Parathyroid adenoma (tissue), 2 donors: ENCODE measurements at regions not wholly inside any gene's neighbourhood (a gene's known extent, or its start where the extent isn't known, plus 50 kb on each side); places are given as distances from the start of the nearest gene placed in this dataset.
A peak's percentile ranks its signal among the peaks of the same experiment; 100 is the strongest.

Experiments
- H2AFZ ChIP-seq: fragments of 300-600 bp; sonication (generic); one replicate; pipeline ENCODE4 v1.7.0; 2017; ENCODE audit warnings: antibody characterized with exemption, mild to moderate bottlenecking
- H3K27ac ChIP-seq: fragments of 300-600 bp; sonication (generic); one replicate; pipeline ENCODE4 v1.7.0; 2017
- H3K27me3 ChIP-seq: fragments of 300-600 bp; sonication (generic); one replicate; pipeline ENCODE4 v1.7.0; 2017; ENCODE audit warnings: low read length; ENCODE audit not compliant: control insufficient read depth, insufficient read depth
- H3K36me3 ChIP-seq: fragments of 300-600 bp; sonication (generic); one replicate; pipeline ENCODE4 v1.7.0; 2017; ENCODE audit warnings: low read length; ENCODE audit not compliant: control insufficient read depth, insufficient read depth
- H3K4me1 ChIP-seq: fragments of 300-600 bp; sonication (generic); one replicate; pipeline ENCODE4 v1.7.0; 2017; ENCODE audit warnings: control low read depth
- H3K4me2 ChIP-seq: fragments of 300-600 bp; sonication (generic); one replicate; pipeline ENCODE4 v1.7.0; 2017; ENCODE audit warnings: low read length
- H3K4me3 ChIP-seq: fragments of 300-600 bp; sonication (generic); one replicate; pipeline ENCODE4 v1.7.0; 2017; ENCODE audit warnings: low read depth, low read length
- H3K79me2 ChIP-seq: fragments of 300-600 bp; sonication (generic); one replicate; pipeline ENCODE4 v1.7.0; 2017; ENCODE audit warnings: control low read depth
- H3K9ac ChIP-seq: fragments of 300-600 bp; sonication (generic); one replicate; pipeline ENCODE4 v1.7.0; 2017; ENCODE audit warnings: mild to moderate bottlenecking
- H3K9me3 ChIP-seq: fragments of 300-600 bp; sonication (generic); one replicate; pipeline ENCODE4 v1.7.0; 2017; ENCODE audit warnings: low read length; ENCODE audit not compliant: control insufficient read depth
- TF ChIP-seq, protein P1 (sequence below): fragments of 300-600 bp; sonication (generic); IDR thresholded peaks from one replicate; pipeline ENCODE4 v1.7.0; 2017; ENCODE audit warnings: antibody characterized with exemption, mild to moderate bottlenecking
- donor health status: primary hyperparathyroidism.

DNA sequence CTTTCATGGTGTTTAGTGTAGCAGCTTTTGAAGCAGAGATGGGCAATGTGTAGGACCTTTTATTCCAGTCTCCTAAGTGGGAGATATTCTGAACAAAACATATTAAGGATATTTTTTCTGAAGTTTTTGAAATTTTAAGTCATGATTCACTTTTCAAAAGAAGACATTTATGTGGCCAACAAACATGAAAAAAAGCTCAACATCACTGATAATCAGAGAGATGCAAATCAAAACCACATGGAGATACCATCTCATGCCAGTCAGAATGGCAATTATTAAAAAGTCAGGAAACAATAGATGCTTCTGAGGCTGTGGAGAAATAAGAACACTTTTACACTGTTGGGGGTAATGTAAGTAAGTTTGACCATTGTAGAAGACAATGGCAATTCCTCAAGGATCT lies 76.0 kb downstream of the FAT4 start:
- H3K4me2 ChIP-seq: no peak overlapping the region
- H3K9ac ChIP-seq: no peak overlapping the region
- no peaks in the 10 kb centered on the region for H3K27me3 ChIP-seq
- TF ChIP-seq, protein P1, sequence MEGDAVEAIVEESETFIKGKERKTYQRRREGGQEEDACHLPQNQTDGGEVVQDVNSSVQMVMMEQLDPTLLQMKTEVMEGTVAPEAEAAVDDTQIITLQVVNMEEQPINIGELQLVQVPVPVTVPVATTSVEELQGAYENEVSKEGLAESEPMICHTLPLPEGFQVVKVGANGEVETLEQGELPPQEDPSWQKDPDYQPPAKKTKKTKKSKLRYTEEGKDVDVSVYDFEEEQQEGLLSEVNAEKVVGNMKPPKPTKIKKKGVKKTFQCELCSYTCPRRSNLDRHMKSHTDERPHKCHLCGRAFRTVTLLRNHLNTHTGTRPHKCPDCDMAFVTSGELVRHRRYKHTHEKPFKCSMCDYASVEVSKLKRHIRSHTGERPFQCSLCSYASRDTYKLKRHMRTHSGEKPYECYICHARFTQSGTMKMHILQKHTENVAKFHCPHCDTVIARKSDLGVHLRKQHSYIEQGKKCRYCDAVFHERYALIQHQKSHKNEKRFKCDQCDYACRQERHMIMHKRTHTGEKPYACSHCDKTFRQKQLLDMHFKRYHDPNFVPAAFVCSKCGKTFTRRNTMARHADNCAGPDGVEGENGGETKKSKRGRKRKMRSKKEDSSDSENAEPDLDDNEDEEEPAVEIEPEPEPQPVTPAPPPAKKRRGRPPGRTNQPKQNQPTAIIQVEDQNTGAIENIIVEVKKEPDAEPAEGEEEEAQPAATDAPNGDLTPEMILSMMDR: no peak
- H3K9me3 ChIP-seq: no peaks in the 10 kb centered on the region
- H2AFZ ChIP-seq: no peak overlapping the region
- no peak overlapping the region for H3K4me3 ChIP-seq
- H3K4me1 ChIP-seq: peaks cover 5% of the 10 kb centered on the region
- no peaks in the 10 kb centered on the region for H3K79me2 ChIP-seq
- no peaks in the 10 kb centered on the region for H3K36me3 ChIP-seq
- peak overlapping the region; percentile 11 for H3K27ac ChIP-seq

DNA sequence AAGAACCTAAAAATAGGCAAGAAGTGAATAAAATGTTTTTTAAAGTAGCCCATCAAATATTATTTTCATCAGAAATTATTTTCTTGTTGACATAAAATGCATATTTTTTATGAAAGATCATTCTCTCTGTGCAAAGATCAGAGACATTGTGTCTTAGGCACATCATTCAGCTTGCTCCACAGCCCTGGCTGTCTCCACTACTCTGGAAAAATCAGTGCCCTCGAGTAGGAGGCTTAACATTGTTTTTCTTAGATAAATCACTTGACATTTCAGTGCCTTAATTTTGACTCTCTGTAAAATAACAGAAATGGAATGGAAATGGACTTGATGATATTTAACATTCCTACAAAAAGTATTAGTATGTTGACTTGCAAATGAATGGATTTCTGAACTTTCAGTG lies 77.9 kb downstream of the FAT4 start:
- Histone ChIP-seq H3K4me3 (no peak overlapping the region), H3K27me3 (no peaks in the 10 kb centered on the region), H3K4me2 (no peak overlapping the region), H3K9me3 (no peaks in the 10 kb centered on the region), H2AFZ (no peak overlapping the region), H3K36me3 (no peaks in the 10 kb centered on the region), H3K27ac (no peak overlapping the region), H3K9ac (no peak overlapping the region), H3K4me1 (peaks cover 5% of the 10 kb centered on the region), H3K79me2 (no peaks in the 10 kb centered on the region)
- TF ChIP-seq, protein P1: no peak

DNA sequence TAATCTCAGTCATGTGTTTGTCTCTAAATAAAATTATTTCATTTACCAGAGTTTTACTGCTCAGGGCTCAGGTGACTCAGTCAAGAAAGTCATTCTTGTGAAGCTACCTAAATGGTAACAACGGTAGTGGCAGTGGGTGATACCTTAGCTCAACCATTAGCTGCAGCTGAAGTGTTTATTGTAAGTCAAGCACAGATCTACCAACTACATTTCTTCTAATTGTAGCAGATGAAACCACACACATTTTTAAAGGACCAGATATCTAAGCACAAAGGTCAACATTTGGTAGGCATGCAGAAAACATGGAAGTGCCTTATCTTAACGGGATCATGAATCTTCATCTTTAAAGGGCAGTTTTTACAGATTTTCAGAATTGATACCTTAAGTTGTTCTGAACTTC lies 79.1 kb downstream of the FAT4 start:
- H3K9me3 ChIP-seq: no peaks in the 10 kb centered on the region
- no peak overlapping the region for H3K9ac ChIP-seq
- H2AFZ ChIP-seq: no peak overlapping the region
- H3K4me3 ChIP-seq: no peak overlapping the region
- H3K79me2 ChIP-seq: no peaks in the 10 kb centered on the region
- no peaks in the 10 kb centered on the region for H3K36me3 ChIP-seq
- H3K27me3 ChIP-seq: no peaks in the 10 kb centered on the region
- no peak overlapping the region for H3K27ac ChIP-seq
- H3K4me2 ChIP-seq: no peak overlapping the region
- TF ChIP-seq, protein P1: no peak
- peaks cover 5% of the 10 kb centered on the region for H3K4me1 ChIP-seq

DNA sequence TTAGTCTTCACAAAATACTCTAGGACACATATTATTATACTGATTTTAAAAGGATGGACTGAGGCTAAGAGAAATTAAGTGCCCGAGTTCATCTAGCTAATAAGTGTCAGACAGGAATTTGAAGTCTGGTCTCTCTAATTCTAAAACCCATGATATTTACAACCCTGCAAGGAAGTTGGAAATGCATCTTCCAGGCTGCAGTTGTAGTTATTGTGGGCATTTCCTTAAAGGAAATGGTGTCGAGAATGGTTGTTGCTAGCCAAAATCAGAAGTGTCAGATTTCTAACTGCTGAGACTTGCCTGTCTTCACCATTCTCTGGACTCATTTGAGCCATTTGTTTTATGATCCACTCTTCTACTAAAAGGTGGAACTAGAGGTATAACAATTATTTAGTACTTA lies 82.5 kb downstream of the FAT4 start:
- Histone ChIP-seq H3K27ac (no peak overlapping the region), H3K4me3 (no peak overlapping the region), H3K4me1 (peaks cover 2% of the 10 kb centered on the region), H2AFZ (no peak overlapping the region), H3K9ac (no peak overlapping the region), H3K79me2 (no peaks in the 10 kb centered on the region), H3K9me3 (no peaks in the 10 kb centered on the region), H3K4me2 (no peak overlapping the region), H3K27me3 (no peaks in the 10 kb centered on the region), H3K36me3 (no peaks in the 10 kb centered on the region)
- TF ChIP-seq, protein P1: no peak

DNA sequence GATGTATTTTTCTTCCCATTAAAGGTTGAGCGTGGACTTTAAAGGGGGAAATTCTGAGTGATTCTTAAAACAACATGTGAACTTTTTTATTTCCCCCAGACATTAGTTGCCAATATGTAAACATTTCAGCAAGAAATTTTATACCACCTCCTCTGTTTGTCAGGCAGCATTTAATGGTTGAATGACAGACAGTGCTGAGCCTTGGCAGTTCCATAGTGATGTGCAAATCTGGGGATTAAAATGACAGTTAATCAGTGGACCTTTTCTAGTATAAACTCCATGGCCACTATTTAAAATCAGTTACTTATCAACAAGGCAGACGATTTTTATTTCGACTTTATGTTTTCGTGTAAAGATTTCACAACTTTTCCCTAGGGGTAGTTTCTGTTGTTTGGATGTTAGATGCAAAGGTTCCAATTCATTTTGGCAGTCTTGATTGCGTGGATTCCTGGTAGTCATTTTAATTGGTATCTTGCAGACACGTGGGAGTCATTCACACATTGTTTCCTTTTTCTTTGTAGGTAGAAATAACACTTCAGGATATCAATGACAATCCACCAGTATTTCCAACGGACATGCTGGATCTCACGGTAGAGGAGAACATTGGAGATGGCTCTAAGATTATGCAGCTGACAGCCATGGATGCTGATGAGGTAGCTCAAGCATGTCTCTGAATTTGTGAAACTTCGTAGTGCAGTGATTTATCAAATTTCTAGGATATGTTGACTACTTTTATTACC lies 83.7 kb downstream of the FAT4 start:
- TF ChIP-seq, protein P1: no peak
- H3K9ac ChIP-seq: no peak overlapping the region
- H3K27ac ChIP-seq: peak overlapping the region; percentile 36
- H3K4me3 ChIP-seq: no peak overlapping the region
- no peaks in the 10 kb centered on the region for H3K9me3 ChIP-seq
- H3K4me1 ChIP-seq: peaks cover 2% of the 10 kb centered on the region
- H3K79me2 ChIP-seq: no peaks in the 10 kb centered on the region
- peak overlapping the region; percentile 36 for H3K4me2 ChIP-seq
- no peaks in the 10 kb centered on the region for H3K36me3 ChIP-seq
- H2AFZ ChIP-seq: peak overlapping the region; percentile 58
- no peaks in the 10 kb centered on the region for H3K27me3 ChIP-seq
